ENCODE measurements at regions not wholly inside any gene's neighbourhood (a gene's known extent, or its start where the extent isn't known, plus 50 kb on each side); places are given as distances from the start of the nearest gene placed in this dataset.

DNA sequence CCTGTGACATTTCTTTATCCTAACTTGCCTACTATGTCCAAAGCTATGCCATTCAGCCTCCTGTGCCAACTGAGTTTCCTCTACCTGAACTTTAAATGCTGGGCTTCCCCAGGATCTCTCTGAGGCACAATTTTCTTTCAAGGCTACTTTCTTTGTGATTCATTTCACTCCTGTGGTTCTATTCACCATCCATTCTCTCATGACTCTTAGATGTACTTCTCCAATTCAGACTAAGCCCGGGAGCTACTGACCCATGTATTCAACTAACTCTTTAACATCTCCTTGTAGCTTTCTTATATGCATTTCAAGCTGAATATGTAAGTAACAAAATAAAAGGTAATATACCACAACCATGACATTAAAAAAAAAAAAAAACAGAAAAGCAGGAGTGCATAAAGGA, 738.9 kb upstream of the USP15 start:
- H3K27ac ChIP-seq (ENCODE audit: low read length) = no peak overlapping the region
- H3K4me2 ChIP-seq (ENCODE audit: low read length) = no peak overlapping the region
- no peak overlapping the region for H3K4me3 ChIP-seq (ENCODE audit: low read length)
- no peaks in the 10 kb centered on the region for H3K36me3 ChIP-seq (ENCODE audit: insufficient read depth, low read length)
- no peak overlapping the region for H2AFZ ChIP-seq (ENCODE audit: low read depth, low read length)
- no peaks in the 10 kb centered on the region for H3K9me2 ChIP-seq (ENCODE audit: insufficient read depth, low read length)
- no peaks in the 10 kb centered on the region for H3K9me3 ChIP-seq (ENCODE audit: low read length)
- no peaks in the 10 kb centered on the region for H3F3A ChIP-seq (ENCODE audit: insufficient read depth, low read length, poor library complexity, severe bottlenecking)
- no peaks in the 10 kb centered on the region for H4K20me1 ChIP-seq (ENCODE audit: insufficient read depth)
- H3K79me2 ChIP-seq (replicated peaks; ENCODE audit: insufficient read depth, low read length) = no peaks in the 10 kb centered on the region
- no peaks in the 10 kb centered on the region for H3K27me3 ChIP-seq (ENCODE audit: insufficient read depth, low read depth, low read length)
- TF ChIP-seq RAD21 (conservative IDR thresholded peaks at IDR 0.05) (no peak), SMC3 (conservative IDR thresholded peaks at IDR 0.05; ENCODE audit: poor library complexity) (no peak), POLR2AphosphoS5 (IDR thresholded peaks at IDR 0.05) (no peak), EP300 (conservative IDR thresholded peaks at IDR 0.05; ENCODE audit: poor library complexity, severe bottlenecking) (no peak), EZH2 (IDR thresholded peaks at IDR 0.05; ENCODE audit: borderline replicate concordance, insufficient read depth, low read length, poor library complexity, severe bottlenecking) (no peak), REST (IDR thresholded peaks at IDR 0.05; ENCODE audit: borderline replicate concordance) (no peak), TAF1 (IDR thresholded peaks at IDR 0.05; ENCODE audit: low read depth) (no peak), MXI1 (conservative IDR thresholded peaks at IDR 0.05; ENCODE audit: poor library complexity, severe bottlenecking) (no peak)
- TF ChIP-seq, protein P1, sequence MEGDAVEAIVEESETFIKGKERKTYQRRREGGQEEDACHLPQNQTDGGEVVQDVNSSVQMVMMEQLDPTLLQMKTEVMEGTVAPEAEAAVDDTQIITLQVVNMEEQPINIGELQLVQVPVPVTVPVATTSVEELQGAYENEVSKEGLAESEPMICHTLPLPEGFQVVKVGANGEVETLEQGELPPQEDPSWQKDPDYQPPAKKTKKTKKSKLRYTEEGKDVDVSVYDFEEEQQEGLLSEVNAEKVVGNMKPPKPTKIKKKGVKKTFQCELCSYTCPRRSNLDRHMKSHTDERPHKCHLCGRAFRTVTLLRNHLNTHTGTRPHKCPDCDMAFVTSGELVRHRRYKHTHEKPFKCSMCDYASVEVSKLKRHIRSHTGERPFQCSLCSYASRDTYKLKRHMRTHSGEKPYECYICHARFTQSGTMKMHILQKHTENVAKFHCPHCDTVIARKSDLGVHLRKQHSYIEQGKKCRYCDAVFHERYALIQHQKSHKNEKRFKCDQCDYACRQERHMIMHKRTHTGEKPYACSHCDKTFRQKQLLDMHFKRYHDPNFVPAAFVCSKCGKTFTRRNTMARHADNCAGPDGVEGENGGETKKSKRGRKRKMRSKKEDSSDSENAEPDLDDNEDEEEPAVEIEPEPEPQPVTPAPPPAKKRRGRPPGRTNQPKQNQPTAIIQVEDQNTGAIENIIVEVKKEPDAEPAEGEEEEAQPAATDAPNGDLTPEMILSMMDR (IDR thresholded peaks at IDR 0.05; ENCODE audit: poor library complexity, severe bottlenecking) = no peak
- no peak overlapping the region for H3K9ac ChIP-seq (ENCODE audit: low read length)

GRCh38 chr12:61523276-61523992, 736.8 kb upstream of the USP15 start:
- H3K9me2 ChIP-seq (ENCODE audit: insufficient read depth, low read length) = no peaks in the 10 kb centered on the region
- no peaks in the 10 kb centered on the region for H3K27me3 ChIP-seq (ENCODE audit: insufficient read depth, low read depth, low read length)
- H3F3A ChIP-seq (ENCODE audit: insufficient read depth, low read length, poor library complexity, severe bottlenecking) = no peaks in the 10 kb centered on the region
- no peak for TF ChIP-seq EZH2 (IDR thresholded peaks at IDR 0.05; ENCODE audit: borderline replicate concordance, insufficient read depth, low read length, poor library complexity, severe bottlenecking)
- no peak for TF ChIP-seq SMC3 (conservative IDR thresholded peaks at IDR 0.05; ENCODE audit: poor library complexity)
- TF ChIP-seq REST (IDR thresholded peaks at IDR 0.05; ENCODE audit: borderline replicate concordance) = no peak
- TF ChIP-seq EP300 (conservative IDR thresholded peaks at IDR 0.05; ENCODE audit: poor library complexity, severe bottlenecking) = no peak
- H3K4me2 ChIP-seq (ENCODE audit: low read length) = no peak overlapping the region
- H3K9ac ChIP-seq (ENCODE audit: low read length) = no peak overlapping the region
- H3K4me3 ChIP-seq (ENCODE audit: low read length) = no peak overlapping the region
- H3K9me3 ChIP-seq (ENCODE audit: low read length) = no peaks in the 10 kb centered on the region
- no peak overlapping the region for H3K27ac ChIP-seq (ENCODE audit: low read length)
- no peaks in the 10 kb centered on the region for H4K20me1 ChIP-seq (ENCODE audit: insufficient read depth)
- no peaks in the 10 kb centered on the region for H3K36me3 ChIP-seq (ENCODE audit: insufficient read depth, low read length)
- H3K79me2 ChIP-seq (replicated peaks; ENCODE audit: insufficient read depth, low read length) = no peaks in the 10 kb centered on the region
- H2AFZ ChIP-seq (ENCODE audit: low read depth, low read length) = no peak overlapping the region

Measured in neural cell (in vitro differentiated cells).